ENCODE measurements at regions not wholly inside any gene's neighbourhood (a gene's known extent, or its start where the extent isn't known, plus 50 kb on each side); places are given as distances from the start of the nearest gene placed in this dataset.

DNA sequence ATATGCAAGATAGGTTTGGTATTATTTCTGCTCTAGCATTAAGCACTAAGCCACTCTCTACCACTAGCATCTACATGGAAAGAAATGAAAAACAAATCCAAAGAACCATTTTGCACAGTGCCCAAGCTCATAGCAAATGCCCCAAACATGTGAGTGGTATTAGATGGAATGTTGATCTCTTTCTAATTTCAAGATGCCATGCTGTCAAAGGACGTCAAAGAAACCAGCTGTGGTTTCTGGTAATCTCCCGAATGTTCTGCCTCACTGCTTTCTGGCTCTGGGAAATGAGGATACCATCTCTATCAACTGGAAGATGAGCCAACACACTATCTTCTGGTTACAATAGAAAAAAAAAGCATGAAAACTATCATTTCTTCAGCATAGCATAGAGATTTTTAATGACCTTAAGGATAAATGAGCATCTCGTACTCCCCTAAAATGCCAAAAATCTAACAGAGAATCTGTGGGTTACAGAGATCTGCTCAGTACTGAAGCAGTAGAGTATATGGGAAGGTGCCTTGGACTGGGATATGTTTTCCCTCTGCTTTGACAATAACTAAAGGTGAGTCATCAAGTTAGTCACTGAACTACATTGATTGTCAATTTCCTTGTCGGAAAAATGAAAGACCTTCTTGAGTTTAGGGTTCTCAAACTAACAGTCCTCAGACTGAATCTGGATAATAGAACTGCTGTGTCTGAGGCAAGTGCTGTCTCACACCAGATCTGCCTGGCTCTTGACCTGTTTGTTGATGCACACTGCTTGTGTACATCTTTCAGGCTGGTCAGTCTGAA lies 244.8 kb upstream of the NCKAP5 start:
- peak overlapping the region; percentile 86 for H2BK20ac ChIP-seq (ENCODE audit: low read depth, low read length)
- peak overlapping the region; percentile 18 for H2BK5ac ChIP-seq (ENCODE audit: low read depth, low read length, poor library complexity, severe bottlenecking)
- H2BK15ac ChIP-seq (ENCODE audit: low read depth, low read length), result peak overlapping the region; percentile 98
- TF ChIP-seq FOS (IDR thresholded peaks at IDR 0.05; ENCODE audit: low read depth, low read length) (peak; percentile 77), RCOR1 (IDR thresholded peaks at IDR 0.05; ENCODE audit: insufficient replicate concordance, low read length) (no peak)
- H3K18ac ChIP-seq (ENCODE audit: low read depth, low read length), result peak overlapping the region; percentile 96; the same call in 1 of the 2 replicates
- H4K20me1 ChIP-seq (ENCODE audit: insufficient read depth, low read length), result no peaks in the 10 kb centered on the region
- peak overlapping the region; percentile 90 for H2BK120ac ChIP-seq (ENCODE audit: low read depth, low read length)
- peaks cover 0 to 16% of the 10 kb centered on the region in 2 experiments; a peak in 2 of 4 replicates for H3K79me1 ChIP-seq (ENCODE audit: low read depth in 1 of 2, low read length in 2 of 2)
- intact Hi-C loops (cut with micrococcal nuclease) (no loop called here), dilution Hi-C loops (cut with HindIII; ENCODE audit: low sequenced_read_pairs, unreplicated experiment) (no loop called here), in situ Hi-C loops (cut with MboI; ENCODE audit: low sequenced_read_pairs) (no loop called here)
- POLR2A ChIA-PET (ENCODE audit: unreplicated experiment), result no interaction called here
- H2AK5ac ChIP-seq (ENCODE audit: low read depth, low read length), result peak overlapping the region; percentile 97
- no CpG with 5 or more reads among the region's 4 CpGs for WGBS, 2 experiments (ENCODE audit: extremely low coverage in 2 of 2, insufficient read length in 1 of 2)
- H3K9ac ChIP-seq (ENCODE audit: low read depth, low read length), result no peak overlapping the region
- ATAC-seq (ENCODE audit: low read depth), result peak; percentile 9; the same call in 1 of the 2 replicates
- peak overlapping the region; percentile 78 for H4K91ac ChIP-seq (ENCODE audit: insufficient read depth, low read depth, low read length)
- CTCF ChIA-PET, result no interaction called here
- H3K9me1 ChIP-seq (ENCODE audit: insufficient read depth, low read length), result peaks cover 13% of the 10 kb centered on the region
- no peaks in the 10 kb centered on the region for H3K9me3 ChIP-seq (ENCODE audit: control insufficient read depth, insufficient read depth, low read length)
- DNase-seq, result peak; percentile 64
- peaks cover 4% of the 10 kb centered on the region; the same call in 1 of the 2 replicates for H3K4me1 ChIP-seq (ENCODE audit: control insufficient read depth, insufficient read depth, low read length)
- H3K14ac ChIP-seq (replicated peaks; ENCODE audit: low read depth, low read length), result peak overlapping the region; percentile 69
- H3K4me2 ChIP-seq (ENCODE audit: low read depth, low read length), result no peak overlapping the region
- peak overlapping the region; percentile 3 for H2AK9ac ChIP-seq (replicated peaks; ENCODE audit: low read depth, low read length, poor library complexity)
- H2AFZ ChIP-seq (replicated peaks; ENCODE audit: low read length, poor library complexity), result no peak overlapping the region
- H3K36me3 ChIP-seq (ENCODE audit: control insufficient read depth, insufficient read depth, low read length), result no peaks in the 10 kb centered on the region
- H3K27ac ChIP-seq (ENCODE audit: insufficient read depth, low read length), result no peak overlapping the region; the same call in 1 of the 2 replicates
- peak overlapping the region; percentile 47; the same call in 1 of the 2 replicates for H4K5ac ChIP-seq (ENCODE audit: low read depth, low read length)
- no peaks in the 10 kb centered on the region for H3K27me3 ChIP-seq (ENCODE audit: control insufficient read depth, insufficient read depth, low read length)
- H3K56ac ChIP-seq (ENCODE audit: extremely low read depth, insufficient read depth, low read length), result peak overlapping the region; percentile 50; the same call in 1 of the 2 replicates
- no peak overlapping the region for H3K4me3 ChIP-seq (ENCODE audit: insufficient read depth, low read depth, low read length)
- peak overlapping the region; percentile 73 for H3K4ac ChIP-seq (ENCODE audit: low read depth, low read length)
- BruUV-seq (replicated peaks), result no TSS peak
- H3K23ac ChIP-seq (ENCODE audit: low read depth, low read length), result peak overlapping the region; percentile 58; the same call in 1 of the 2 replicates
- peak overlapping the region; percentile 72 to 78 for H4K8ac ChIP-seq (ENCODE audit: low read depth in 2 of 2, low read length in 2 of 2)
